Tibial nerve (tissue), 4 donors: ENCODE measurements at regions not wholly inside any gene's neighbourhood (a gene's known extent, or its start where the extent isn't known, plus 50 kb on each side); places are given as distances from the start of the nearest gene placed in this dataset.

Source experiments
- EP300 ChIP-seq, 2 donors: sonication (generic); formaldehyde crosslinking; IDR thresholded peaks; one replicate each; pipeline ENCODE4 v1.6.1; 2017; ENCODE audit warnings: antibody characterized with exemption in 2 of 2, mild to moderate bottlenecking in 1 of 2
- POLR2A ChIP-seq, 2 donors: fragments of 450-650 bp; IDR thresholded peaks; one replicate each; pipeline ENCODE4 v1.6.1; 2017; ENCODE audit warnings: antibody characterized with exemption in 2 of 2, mild to moderate bottlenecking in 2 of 2, moderate library complexity in 2 of 2
- TF ChIP-seq, protein P1 (sequence below), 5 experiments: fragments of 200-600 bp in 3 of 5; fragments of 450-650 bp in 2 of 5; sonication (generic) in 3 of 5; IDR thresholded peaks; one replicate each; pipeline ENCODE4 v1.5.1; 2016 to 2019; ENCODE audit warnings: antibody characterized with exemption in 5 of 5, mild to moderate bottlenecking in 3 of 5, moderate library complexity in 2 of 5

DNA sequence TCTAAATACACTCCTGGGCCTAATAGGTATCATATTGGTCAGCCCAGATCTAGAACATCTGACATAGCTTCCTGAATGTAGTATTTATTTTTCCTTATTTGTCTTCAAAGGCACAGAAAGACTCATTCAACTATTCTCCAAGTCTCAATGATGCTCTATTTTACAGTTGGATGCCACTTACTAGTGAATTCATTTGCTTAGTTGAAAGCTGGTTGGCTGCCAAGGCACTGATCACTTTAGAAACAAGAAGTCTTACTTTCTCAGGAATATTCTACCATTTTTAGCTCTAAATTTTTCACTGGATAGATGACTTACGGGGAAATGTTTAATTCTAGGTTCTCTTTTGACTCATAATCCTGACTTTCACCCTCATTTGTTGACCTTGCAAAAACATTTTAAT is 863.4 kb downstream of the SORCS1 start:
- TF ChIP-seq, protein P1, sequence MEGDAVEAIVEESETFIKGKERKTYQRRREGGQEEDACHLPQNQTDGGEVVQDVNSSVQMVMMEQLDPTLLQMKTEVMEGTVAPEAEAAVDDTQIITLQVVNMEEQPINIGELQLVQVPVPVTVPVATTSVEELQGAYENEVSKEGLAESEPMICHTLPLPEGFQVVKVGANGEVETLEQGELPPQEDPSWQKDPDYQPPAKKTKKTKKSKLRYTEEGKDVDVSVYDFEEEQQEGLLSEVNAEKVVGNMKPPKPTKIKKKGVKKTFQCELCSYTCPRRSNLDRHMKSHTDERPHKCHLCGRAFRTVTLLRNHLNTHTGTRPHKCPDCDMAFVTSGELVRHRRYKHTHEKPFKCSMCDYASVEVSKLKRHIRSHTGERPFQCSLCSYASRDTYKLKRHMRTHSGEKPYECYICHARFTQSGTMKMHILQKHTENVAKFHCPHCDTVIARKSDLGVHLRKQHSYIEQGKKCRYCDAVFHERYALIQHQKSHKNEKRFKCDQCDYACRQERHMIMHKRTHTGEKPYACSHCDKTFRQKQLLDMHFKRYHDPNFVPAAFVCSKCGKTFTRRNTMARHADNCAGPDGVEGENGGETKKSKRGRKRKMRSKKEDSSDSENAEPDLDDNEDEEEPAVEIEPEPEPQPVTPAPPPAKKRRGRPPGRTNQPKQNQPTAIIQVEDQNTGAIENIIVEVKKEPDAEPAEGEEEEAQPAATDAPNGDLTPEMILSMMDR (IDR thresholded peaks at IDR 0.05), result no peak
- TF ChIP-seq POLR2A (IDR thresholded peaks at IDR 0.05) (no peak), EP300 (IDR thresholded peaks at IDR 0.05) (no peak)
